Activated CD4-positive, alpha-beta T cell treated with anti-CD3 and anti-CD28 coated beads, Interleukin-10, Interleukin-2, amounts not matched to agents 100 ng/mL and 50 ng/mL, durations not matched to agents 16 hours and 8 hours (primary cell): ENCODE measurements at regions not wholly inside any gene's neighbourhood (a gene's known extent, or its start where the extent isn't known, plus 50 kb on each side); places are given as distances from the start of the nearest gene placed in this dataset.

Source experiments
- DNase-seq: peaks from one replicate; pipeline ENCODE4 v3.0.0-alpha.2; 2020

DNA sequence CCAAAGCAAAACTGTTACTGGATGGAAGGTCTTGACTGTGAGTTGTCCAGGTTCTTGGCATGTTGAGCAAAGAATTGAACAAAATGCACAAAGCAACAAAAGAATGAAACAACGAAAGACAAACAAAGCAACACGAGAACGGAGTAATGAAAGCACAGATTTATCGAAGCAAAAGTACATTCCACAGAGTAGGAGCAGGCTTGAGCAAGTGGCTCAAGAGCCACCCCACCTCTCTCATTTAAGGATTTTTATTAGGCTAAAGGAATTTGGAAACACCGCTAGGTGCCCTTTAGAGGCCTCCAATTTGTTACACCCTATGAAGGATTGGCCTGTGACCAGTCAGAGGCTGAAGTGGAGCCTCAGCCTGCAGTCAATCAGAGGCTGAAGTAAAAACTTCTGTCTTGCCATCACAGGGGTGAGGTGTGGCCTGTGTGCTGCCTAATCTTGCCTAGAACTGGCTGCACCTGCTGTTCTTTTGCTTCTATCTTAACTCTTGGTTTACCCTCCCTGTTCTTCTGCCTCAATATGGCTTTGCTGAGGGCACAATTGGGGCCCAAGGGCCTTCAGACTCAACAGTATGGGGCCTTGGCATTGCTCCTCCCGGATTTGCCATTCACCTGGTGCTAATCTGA is 59.4 kb upstream of the FTH1 start:
- DNase-seq, result no peak

DNA sequence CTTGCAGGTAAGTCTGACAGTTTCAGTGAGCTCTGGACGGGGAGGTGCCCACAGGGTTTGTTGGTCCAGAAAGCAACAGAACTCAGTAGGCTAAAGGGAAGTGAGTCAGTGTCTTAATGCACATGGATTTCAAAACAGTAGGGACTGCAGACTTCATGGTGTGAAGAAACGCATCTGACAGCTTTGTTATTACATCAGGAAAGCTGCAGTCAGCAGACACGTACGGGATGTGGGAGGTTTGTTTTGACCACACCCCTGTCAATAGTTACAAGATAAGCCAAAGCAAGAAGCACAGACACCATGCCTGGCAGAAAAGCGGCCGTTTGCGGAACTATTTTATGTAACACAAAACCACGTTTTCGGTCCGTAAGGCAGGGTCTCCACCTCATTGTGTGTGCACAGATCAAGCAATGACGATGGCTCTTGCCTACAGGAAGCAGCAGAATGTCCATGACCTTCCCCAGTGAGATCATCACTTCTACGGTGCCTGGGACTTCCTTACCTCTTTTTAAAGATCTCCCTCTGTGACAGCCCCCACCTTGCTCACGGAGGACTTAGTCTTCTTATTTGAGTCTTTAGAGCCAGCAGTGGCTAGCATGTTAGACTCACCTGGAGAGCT is 58.2 kb upstream of the FTH1 start:
- peak; percentile 89 for DNase-seq

DNA sequence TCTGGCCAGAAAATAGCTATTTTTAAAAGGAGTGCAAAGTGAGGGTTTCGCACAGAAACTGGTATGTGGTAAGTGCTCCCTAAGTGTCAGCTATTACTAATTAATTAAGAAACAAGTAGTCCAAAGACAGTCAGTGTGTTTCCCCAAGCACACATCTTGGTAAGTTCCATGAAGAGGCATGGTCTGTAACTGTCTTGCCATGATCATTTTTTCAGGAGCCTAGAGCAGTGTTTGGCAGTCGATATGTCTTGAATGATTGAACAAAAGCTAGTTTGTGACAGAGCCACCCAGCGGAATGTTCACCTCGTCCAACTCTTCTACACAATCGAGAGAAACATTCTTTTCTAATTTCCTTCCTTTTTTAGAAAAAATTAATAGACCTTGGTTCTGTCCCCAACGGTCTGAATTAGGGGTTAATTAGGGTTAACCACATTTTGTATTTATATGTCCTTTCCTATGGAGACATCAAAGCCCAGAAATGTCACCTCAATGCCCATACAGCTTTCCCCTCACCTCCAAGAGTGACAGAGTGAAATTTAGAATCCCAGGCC is 57.6 kb upstream of the FTH1 start:
- no peak for DNase-seq

DNA sequence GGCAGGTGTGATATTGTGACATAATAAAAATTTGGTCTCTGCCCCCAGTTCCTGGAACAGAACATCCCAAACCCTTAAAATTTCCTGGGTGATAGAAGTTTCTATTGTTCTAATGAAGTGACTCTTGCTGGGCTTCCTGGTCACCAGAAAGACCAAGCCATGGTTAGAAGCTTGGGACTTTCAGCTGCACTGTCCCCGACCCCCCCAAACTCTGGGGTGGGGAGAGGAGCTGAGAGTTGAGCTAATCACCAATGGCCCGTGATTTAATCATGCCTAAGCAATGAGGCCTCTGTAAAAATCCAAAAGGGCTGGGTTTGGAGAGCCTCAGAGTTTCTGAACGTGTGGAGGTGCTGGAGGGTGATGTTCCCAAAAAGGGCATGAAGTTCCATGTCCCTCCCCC is 54.8 kb upstream of the FTH1 start:
- DNase-seq, result no peak

DNA sequence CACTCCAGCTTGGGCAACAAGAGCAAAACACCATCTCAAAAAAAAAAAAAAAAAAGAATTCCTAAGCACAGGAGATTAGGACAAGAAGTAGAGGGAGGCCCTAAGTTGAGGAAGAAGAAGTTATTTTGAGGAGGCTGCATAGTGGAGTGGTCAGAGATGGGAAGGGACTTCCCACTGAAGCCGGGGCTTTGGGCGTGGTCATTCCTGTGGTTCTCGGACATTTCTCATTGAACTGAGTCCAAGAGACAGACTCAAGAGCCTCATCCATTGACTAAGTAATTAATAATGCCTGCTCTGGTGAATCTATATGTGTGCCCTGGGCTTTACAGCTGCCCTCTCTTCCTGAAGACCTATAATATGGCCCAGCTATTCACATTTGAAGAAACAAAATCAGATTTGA is 53.2 kb upstream of the FTH1 start:
- DNase-seq, result no peak

DNA sequence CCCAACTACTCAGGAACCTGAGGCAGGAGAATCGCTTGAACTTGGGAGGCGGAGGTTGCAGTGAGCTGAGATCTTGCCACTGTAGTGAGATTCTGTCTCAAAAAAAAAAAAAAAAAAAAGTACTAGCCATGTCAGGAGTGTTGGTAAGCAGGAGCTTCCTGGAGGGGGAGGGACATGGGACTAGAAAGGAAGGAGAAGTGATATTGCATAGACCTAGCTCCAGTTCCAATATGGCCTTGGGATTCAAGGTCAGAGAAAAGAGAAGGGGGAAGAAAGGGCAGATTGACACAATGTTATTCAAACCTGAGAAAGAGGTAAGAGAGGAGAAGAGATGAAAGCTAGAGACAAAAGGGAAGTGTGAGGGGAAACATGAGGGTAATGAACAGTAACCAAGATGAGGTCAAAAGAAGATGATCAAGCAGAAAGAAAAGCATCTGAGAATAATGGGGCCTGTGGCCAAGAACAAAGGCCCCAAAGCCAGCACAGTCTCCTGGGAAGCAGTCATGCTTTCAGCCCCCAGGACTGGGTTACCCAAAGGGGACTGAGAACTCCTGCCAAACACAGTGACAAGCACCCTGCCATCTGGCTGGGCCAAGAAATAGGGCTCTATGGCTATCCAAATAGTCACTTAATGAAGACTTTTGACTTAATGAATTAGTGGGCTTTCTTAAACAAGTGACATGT is 51.7 kb upstream of the FTH1 start:
- no peak for DNase-seq

DNA sequence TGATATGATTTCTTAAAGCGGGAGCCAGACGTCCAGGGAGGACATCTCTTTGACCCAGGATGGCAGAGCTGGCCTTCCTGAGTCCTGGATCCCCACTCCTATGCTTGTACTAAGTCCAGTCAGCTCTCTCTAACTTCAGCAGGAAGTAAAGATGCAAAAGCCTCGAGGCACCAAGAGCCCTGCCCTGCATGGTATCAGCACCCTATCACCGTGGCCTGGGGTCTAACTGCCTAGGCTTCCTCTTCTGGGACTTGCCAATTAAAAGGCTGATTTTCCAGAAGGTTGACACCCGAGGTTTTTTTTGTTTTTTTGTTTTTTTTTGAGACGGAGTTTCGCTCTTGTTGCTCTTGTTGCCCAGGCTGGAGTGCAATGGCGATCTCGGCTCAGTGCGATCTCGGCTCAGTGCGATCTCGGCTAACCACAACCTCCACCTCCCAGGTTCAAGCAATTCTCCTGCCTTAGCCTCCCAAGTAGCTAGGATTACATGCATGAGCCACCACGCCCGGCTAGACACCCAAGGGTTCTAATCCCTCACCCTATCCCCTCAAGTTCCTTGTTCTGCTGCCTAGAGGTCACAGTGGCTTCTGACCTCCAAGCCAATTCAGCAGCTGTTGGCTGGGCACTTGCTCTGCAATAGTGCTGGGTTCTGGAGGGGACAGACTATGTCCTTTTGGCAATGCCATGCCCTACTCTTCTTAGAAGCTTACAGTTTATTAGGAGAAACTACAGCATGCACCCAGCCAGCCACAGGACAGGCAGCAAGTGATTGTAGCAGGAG is 50.6 kb upstream of the FTH1 start:
- DNase-seq, result no peak
